Subcutaneous abdominal adipose tissue (tissue), 5 donors: ENCODE measurements at regions not wholly inside any gene's neighbourhood (a gene's known extent, or its start where the extent isn't known, plus 50 kb on each side); places are given as distances from the start of the nearest gene placed in this dataset.
"Not testable (repeated sequence)": the region's sequence is repeated elsewhere in the genome, so short reads cannot be mapped to it uniquely, and the experiment has no call there.

Experiments
- H3K27ac ChIP-seq: one replicate; pipeline ENCODE4 v1.7.0; 2013; ENCODE audit warnings: low read depth, mild to moderate bottlenecking, inconsistent platforms, low read length, moderate library complexity
- H3K27me3 ChIP-seq, 5 donors: one replicate each; pipeline ENCODE4 v1.7.0; 2013; ENCODE audit warnings: low read length in 5 of 5, inconsistent platforms in 1 of 5; ENCODE audit not compliant: control insufficient read depth in 5 of 5, insufficient read depth in 4 of 5
- H3K36me3 ChIP-seq, 5 donors: one replicate each; pipeline ENCODE4 v1.7.0; 2013; ENCODE audit warnings: low read length in 5 of 5; ENCODE audit not compliant: control insufficient read depth in 5 of 5, insufficient read depth in 5 of 5
- H3K4me1 ChIP-seq, 5 donors: one replicate each; pipeline ENCODE4 v1.7.0; 2013; ENCODE audit warnings: low read length in 5 of 5, mild to moderate bottlenecking in 3 of 5, moderate library complexity in 1 of 5; ENCODE audit not compliant: control insufficient read depth in 5 of 5, insufficient read depth in 5 of 5
- H3K4me3 ChIP-seq, 5 donors: one replicate each; pipeline ENCODE4 v1.7.0; 2013; ENCODE audit warnings: low read length in 5 of 5, low read depth in 1 of 5
- H3K9ac ChIP-seq, 5 donors: one replicate each; pipeline ENCODE4 v1.7.0; 2013; ENCODE audit warnings: low read length in 5 of 5, mild to moderate bottlenecking in 4 of 5, moderate library complexity in 3 of 5
- H3K9me3 ChIP-seq, 5 donors: one replicate each; pipeline ENCODE4 v1.7.0; 2013; ENCODE audit warnings: low read length in 5 of 5; ENCODE audit not compliant: control insufficient read depth in 5 of 5
- donor health status: healthy.
- donor health status: healthy.
- donor health status: healthy.
- donor health status: healthy.
- donor health status: healthy.

- Histone ChIP-seq H3K4me3 (no peak overlapping the region), H3K9ac (no peak overlapping the region), H3K27ac (no peak overlapping the region), H3K27me3 (no peaks in the 10 kb centered on the region), H3K4me1 (no peaks in the 10 kb centered on the region), H3K9me3 (peaks cover 0 to 4% (median 0%) of the 10 kb centered on the region in 5 donors), H3K36me3 (no peaks in the 10 kb centered on the region)
Observed at GRCh38 chr5:116971131-116971530, 396.5 kb upstream of the SEMA6A start.

GRCh38 chr5:116970318-116970717 lies 395.7 kb upstream of the SEMA6A start:
- no peak overlapping the region for H3K4me3 ChIP-seq
- no peaks in the 10 kb centered on the region for H3K27me3 ChIP-seq
- peaks cover 0 to 4% (median 0%) of the 10 kb centered on the region in 5 donors for H3K9me3 ChIP-seq
- no peak overlapping the region for H3K9ac ChIP-seq
- no peaks in the 10 kb centered on the region for H3K36me3 ChIP-seq
- no peaks in the 10 kb centered on the region for H3K4me1 ChIP-seq
- H3K27ac ChIP-seq, result no peak overlapping the region

GRCh38 chr5:116964438-116964837 lies 389.8 kb upstream of the SEMA6A start:
- H3K27me3 ChIP-seq, result no peaks in the 10 kb centered on the region
- no peak overlapping the region for H3K27ac ChIP-seq
- H3K9ac ChIP-seq, result no peak overlapping the region
- H3K36me3 ChIP-seq, result no peaks in the 10 kb centered on the region
- no peaks in the 10 kb centered on the region for H3K9me3 ChIP-seq
- no peak overlapping the region for H3K4me3 ChIP-seq
- no peaks in the 10 kb centered on the region for H3K4me1 ChIP-seq

GRCh38 chr5:116961021-116961420 lies 386.4 kb upstream of the SEMA6A start:
- Histone ChIP-seq H3K4me1 (no peaks in the 10 kb centered on the region), H3K9ac (no peak overlapping the region), H3K36me3 (no peaks in the 10 kb centered on the region), H3K27ac (no peak overlapping the region), H3K9me3 (no peaks in the 10 kb centered on the region), H3K4me3 (no peak overlapping the region), H3K27me3 (no peaks in the 10 kb centered on the region)

GRCh38 chr5:116959843-116960242 lies 385.2 kb upstream of the SEMA6A start:
- Histone ChIP-seq H3K27me3 (no peaks in the 10 kb centered on the region), H3K4me1 (no peaks in the 10 kb centered on the region), H3K9me3 (no peaks in the 10 kb centered on the region), H3K27ac (no peak overlapping the region), H3K36me3 (no peaks in the 10 kb centered on the region), H3K9ac (no peak overlapping the region), H3K4me3 (no peak overlapping the region)

- Histone ChIP-seq H3K27ac (no peak overlapping the region), H3K9me3 (no peaks in the 10 kb centered on the region), H3K27me3 (no peaks in the 10 kb centered on the region), H3K36me3 (no peaks in the 10 kb centered on the region), H3K4me3 (no peak overlapping the region), H3K4me1 (no peaks in the 10 kb centered on the region), H3K9ac (no peak overlapping the region)
Observed at GRCh38 chr5:116953251-116953930, 378.8 kb upstream of the SEMA6A start.

GRCh38 chr5:116951219-116951618 lies 376.6 kb upstream of the SEMA6A start:
- no peaks in the 10 kb centered on the region for H3K4me1 ChIP-seq
- H3K9me3 ChIP-seq, result no peaks in the 10 kb centered on the region
- H3K9ac ChIP-seq, result no peak overlapping the region
- no peaks in the 10 kb centered on the region for H3K36me3 ChIP-seq
- H3K27ac ChIP-seq, result no peak overlapping the region
- no peak overlapping the region for H3K4me3 ChIP-seq
- H3K27me3 ChIP-seq, result no peaks in the 10 kb centered on the region

GRCh38 chr5:116947691-116948528 lies 373.3 kb upstream of the SEMA6A start:
- H3K27me3 ChIP-seq, result no peaks in the 10 kb centered on the region
- H3K36me3 ChIP-seq, result no peaks in the 10 kb centered on the region
- H3K9me3 ChIP-seq, result no peaks in the 10 kb centered on the region
- H3K4me1 ChIP-seq, result peaks cover 0 to 9% (median 5%) of the 10 kb centered on the region in 5 donors
- no peak overlapping the region for H3K27ac ChIP-seq
- no peak overlapping the region for H3K9ac ChIP-seq
- H3K4me3 ChIP-seq, result no peak overlapping the region

GRCh38 chr5:116945613-116946382 lies 371.2 kb upstream of the SEMA6A start:
- H3K36me3 ChIP-seq, H3K27me3 ChIP-seq, H3K9me3 ChIP-seq, H3K27ac ChIP-seq, H3K4me3 ChIP-seq, H3K4me1 ChIP-seq, H3K9ac ChIP-seq: not testable (repeated sequence)

- Histone ChIP-seq H3K27ac (no peak overlapping the region), H3K4me3 (no peak overlapping the region), H3K27me3 (no peaks in the 10 kb centered on the region)
Observed at GRCh38 chr5:116944183-116944582, 369.6 kb upstream of the SEMA6A start.

More at GRCh38 chr5:116944183-116944582, 369.6 kb upstream of the SEMA6A start:
- Histone ChIP-seq H3K36me3 (no peaks in the 10 kb centered on the region), H3K9me3 (no peaks in the 10 kb centered on the region), H3K4me1 (peaks cover 0 to 9% (median 5%) of the 10 kb centered on the region in 5 donors), H3K9ac (no peak overlapping the region)
